ENCODE measurements at regions not wholly inside any gene's neighbourhood (a gene's known extent, or its start where the extent isn't known, plus 50 kb on each side); places are given as distances from the start of the nearest gene placed in this dataset.

- no peak for TF ChIP-seq EZH2phosphoT487 (IDR thresholded peaks at IDR 0.05; ENCODE audit: insufficient read depth, low read depth)
- TF ChIP-seq EZH2 (IDR thresholded peaks at IDR 0.05; ENCODE audit: insufficient read depth, poor library complexity, severe bottlenecking), result no peak
- in situ Hi-C loops (cut with MboI), result no loop called here
- 42 to 46% methylated on average over 10 of the region's 10 CpGs for WGBS, 2 experiments (ENCODE audit: low coverage in 1 of 2, low lambda C conversion rate in 2 of 2, missing lambda C conversion rate in 2 of 2)
Measured at GRCh38 chr1:239874831-239875230, 216.9 kb upstream of the FMN2 start.

GRCh38 chr1:239879321-239880170 is 212.1 kb upstream of the FMN2 start:
- in situ Hi-C loops (cut with MboI), result no loop called here
- no peak overlapping the region for H2AFZ ChIP-seq
- no peaks in the 10 kb centered on the region for H3K36me3 ChIP-seq (ENCODE audit: low read depth)
- 6 to 9% methylated on average over 10 of the region's 10 CpGs for WGBS, 2 experiments (ENCODE audit: low coverage in 1 of 2, low lambda C conversion rate in 2 of 2, missing lambda C conversion rate in 2 of 2)
- no peaks in the 10 kb centered on the region for H3K9me2 ChIP-seq (ENCODE audit: insufficient read depth)
- no peaks in the 10 kb centered on the region for H3K4me1 ChIP-seq (ENCODE audit: insufficient read depth)
- no peak overlapping the region for H3K4me2 ChIP-seq (ENCODE audit: unreplicated experiment)
- H4K20me1 ChIP-seq (ENCODE audit: insufficient read depth), result no peaks in the 10 kb centered on the region
- no peaks in the 10 kb centered on the region for H3K9me3 ChIP-seq (ENCODE audit: low read depth)
- no peak overlapping the region for H3K4me3 ChIP-seq
- DNase-seq, result no peak
- H3K27me3 ChIP-seq (replicated peaks; ENCODE audit: insufficient read depth), result no peaks in the 10 kb centered on the region
- TF ChIP-seq EZH2phosphoT487 (IDR thresholded peaks at IDR 0.05; ENCODE audit: insufficient read depth, low read depth) (no peak), EZH2 (IDR thresholded peaks at IDR 0.05; ENCODE audit: insufficient read depth, poor library complexity, severe bottlenecking) (no peak)
- H3K79me2 ChIP-seq (ENCODE audit: insufficient read depth), result no peaks in the 10 kb centered on the region
- H3K9ac ChIP-seq, result no peak overlapping the region
- H3F3A ChIP-seq (ENCODE audit: insufficient read depth), result no peaks in the 10 kb centered on the region
- H3K27ac ChIP-seq, result no peak overlapping the region

More at GRCh38 chr1:239874831-239875230, 216.9 kb upstream of the FMN2 start:
- no peaks in the 10 kb centered on the region for H3F3A ChIP-seq (ENCODE audit: insufficient read depth)
- no peak overlapping the region for H3K4me2 ChIP-seq (ENCODE audit: unreplicated experiment)
- no peak overlapping the region for H2AFZ ChIP-seq
- no peaks in the 10 kb centered on the region for H3K79me2 ChIP-seq (ENCODE audit: insufficient read depth)
- H4K20me1 ChIP-seq (ENCODE audit: insufficient read depth), result no peaks in the 10 kb centered on the region
- no peak for DNase-seq
- H3K4me3 ChIP-seq, result no peak overlapping the region
- H3K9ac ChIP-seq, result no peak overlapping the region
- H3K36me3 ChIP-seq (ENCODE audit: low read depth), result no peaks in the 10 kb centered on the region
- no peaks in the 10 kb centered on the region for H3K9me3 ChIP-seq (ENCODE audit: low read depth)
- no peak overlapping the region for H3K27ac ChIP-seq
- no peaks in the 10 kb centered on the region for H3K9me2 ChIP-seq (ENCODE audit: insufficient read depth)
- no peaks in the 10 kb centered on the region for H3K27me3 ChIP-seq (replicated peaks; ENCODE audit: insufficient read depth)
- no peaks in the 10 kb centered on the region for H3K4me1 ChIP-seq (ENCODE audit: insufficient read depth)

GRCh38 chr1:239882967-239883366 is 208.7 kb upstream of the FMN2 start:
- no peak overlapping the region for H3K4me3 ChIP-seq
- no peak for DNase-seq
- H3K4me1 ChIP-seq (ENCODE audit: insufficient read depth), result no peaks in the 10 kb centered on the region
- H3K36me3 ChIP-seq (ENCODE audit: low read depth), result no peaks in the 10 kb centered on the region
- H2AFZ ChIP-seq, result no peak overlapping the region
- no peaks in the 10 kb centered on the region for H3K9me3 ChIP-seq (ENCODE audit: low read depth)
- no peaks in the 10 kb centered on the region for H3K9me2 ChIP-seq (ENCODE audit: insufficient read depth)
- in situ Hi-C loops (cut with MboI), result no loop called here
- no peak overlapping the region for H3K9ac ChIP-seq
- no peak overlapping the region for H3K4me2 ChIP-seq (ENCODE audit: unreplicated experiment)
- H4K20me1 ChIP-seq (ENCODE audit: insufficient read depth), result no peaks in the 10 kb centered on the region
- H3K27ac ChIP-seq, result no peak overlapping the region
- WGBS, 2 experiments (ENCODE audit: low coverage in 1 of 2, low lambda C conversion rate in 2 of 2, missing lambda C conversion rate in 2 of 2), result 17 to 24% methylated on average over 4 of the region's 4 CpGs
- no peaks in the 10 kb centered on the region for H3K79me2 ChIP-seq (ENCODE audit: insufficient read depth)
- no peaks in the 10 kb centered on the region for H3K27me3 ChIP-seq (replicated peaks; ENCODE audit: insufficient read depth)
- no peaks in the 10 kb centered on the region for H3F3A ChIP-seq (ENCODE audit: insufficient read depth)
- TF ChIP-seq EZH2 (IDR thresholded peaks at IDR 0.05; ENCODE audit: insufficient read depth, poor library complexity, severe bottlenecking), result no peak
- TF ChIP-seq EZH2phosphoT487 (IDR thresholded peaks at IDR 0.05; ENCODE audit: insufficient read depth, low read depth), result no peak

GRCh38 chr1:239884796-239885195 is 206.9 kb upstream of the FMN2 start:
- TF ChIP-seq EZH2phosphoT487 (IDR thresholded peaks at IDR 0.05; ENCODE audit: insufficient read depth, low read depth) (no peak), EZH2 (IDR thresholded peaks at IDR 0.05; ENCODE audit: insufficient read depth, poor library complexity, severe bottlenecking) (no peak)
- no peaks in the 10 kb centered on the region for H3K4me1 ChIP-seq (ENCODE audit: insufficient read depth)
- no peak overlapping the region for H3K4me3 ChIP-seq
- no peaks in the 10 kb centered on the region for H3K36me3 ChIP-seq (ENCODE audit: low read depth)
- no peaks in the 10 kb centered on the region for H3F3A ChIP-seq (ENCODE audit: insufficient read depth)
- no peak overlapping the region for H2AFZ ChIP-seq
- in situ Hi-C loops (cut with MboI), result no loop called here
- no peak overlapping the region for H3K27ac ChIP-seq
- no peaks in the 10 kb centered on the region for H3K9me3 ChIP-seq (ENCODE audit: low read depth)
- H3K9ac ChIP-seq, result no peak overlapping the region
- H3K9me2 ChIP-seq (ENCODE audit: insufficient read depth), result no peaks in the 10 kb centered on the region
- no peaks in the 10 kb centered on the region for H3K79me2 ChIP-seq (ENCODE audit: insufficient read depth)
- H3K4me2 ChIP-seq (ENCODE audit: unreplicated experiment), result no peak overlapping the region
- H3K27me3 ChIP-seq (replicated peaks; ENCODE audit: insufficient read depth), result no peaks in the 10 kb centered on the region
- H4K20me1 ChIP-seq (ENCODE audit: insufficient read depth), result no peaks in the 10 kb centered on the region
- 20% methylated on average over 4 of the region's 4 CpGs for WGBS, 2 experiments (ENCODE audit: low coverage in 1 of 2, low lambda C conversion rate in 2 of 2, missing lambda C conversion rate in 2 of 2)
- no peak for DNase-seq

Measured in GM23248 (cell line).